Glomerular visceral epithelial cell (primary cell): ENCODE measurements at regions not wholly inside any gene's neighbourhood (a gene's known extent, or its start where the extent isn't known, plus 50 kb on each side); places are given as distances from the start of the nearest gene placed in this dataset.
"Not testable (repeated sequence)": the region's sequence is repeated elsewhere in the genome, so short reads cannot be mapped to it uniquely, and the experiment has no call there.

Experiments
- DNase-seq: peaks from one replicate; pipeline ENCODE4 v3.0.0-alpha.2; 2016; ENCODE audit errors: extremely low spot score

GRCh38 chr4:28788929-28789490 is 1928.4 kb downstream of the STIM2 start:
- no peak for DNase-seq

DNA sequence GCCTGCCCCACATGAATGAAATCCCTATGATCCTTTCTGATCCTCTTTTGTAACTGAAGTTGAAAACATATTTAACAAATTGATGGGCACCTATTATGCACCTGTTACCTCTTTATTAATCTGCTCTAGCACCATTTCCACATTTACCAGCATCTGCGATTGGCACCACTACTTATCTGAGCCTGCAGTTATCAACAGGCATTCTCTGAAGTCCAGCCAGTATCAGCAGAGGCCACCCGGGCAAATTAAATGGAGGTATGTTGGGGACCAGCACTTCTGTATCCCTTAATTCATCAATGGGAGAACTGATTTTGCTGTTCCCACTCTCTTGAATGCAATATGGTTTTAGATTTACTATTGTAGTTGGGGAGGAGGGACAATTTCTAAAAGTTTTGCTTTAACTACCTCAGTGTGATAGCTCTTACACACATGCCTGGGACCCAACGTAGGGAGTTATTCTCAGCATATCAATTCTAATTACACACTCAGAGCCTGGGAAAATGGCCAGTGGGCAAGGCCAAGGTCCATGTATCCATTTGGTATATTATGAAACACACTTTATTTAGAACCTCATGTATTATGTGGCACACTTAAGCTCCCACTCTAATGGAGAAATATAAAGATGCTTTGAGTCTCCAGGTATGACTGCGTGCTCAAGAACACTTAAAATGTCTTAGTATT is 1927.1 kb upstream of the PCDH7 start:
- DNase-seq = no peak

DNA sequence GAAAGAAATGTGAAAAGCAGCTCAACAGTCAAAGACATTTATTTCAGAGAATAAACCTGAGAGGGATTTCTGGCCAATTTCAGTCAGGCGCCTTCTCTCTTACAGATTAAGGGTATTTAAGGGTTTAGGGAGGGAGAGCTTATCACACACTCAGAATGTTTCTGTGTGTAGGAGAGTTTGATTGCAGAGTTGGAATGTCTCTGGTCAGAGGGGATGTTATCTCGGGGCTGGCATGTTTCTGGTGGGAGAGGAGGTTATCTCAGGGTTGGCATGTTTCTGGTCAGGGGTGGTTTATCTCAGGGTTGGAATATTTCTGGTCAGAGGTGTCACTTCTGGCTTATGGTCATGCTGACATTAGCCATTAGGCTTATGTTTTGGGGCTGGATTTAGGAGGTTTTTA is 1920.5 kb upstream of the PCDH7 start:
- DNase-seq = no peak

DNA sequence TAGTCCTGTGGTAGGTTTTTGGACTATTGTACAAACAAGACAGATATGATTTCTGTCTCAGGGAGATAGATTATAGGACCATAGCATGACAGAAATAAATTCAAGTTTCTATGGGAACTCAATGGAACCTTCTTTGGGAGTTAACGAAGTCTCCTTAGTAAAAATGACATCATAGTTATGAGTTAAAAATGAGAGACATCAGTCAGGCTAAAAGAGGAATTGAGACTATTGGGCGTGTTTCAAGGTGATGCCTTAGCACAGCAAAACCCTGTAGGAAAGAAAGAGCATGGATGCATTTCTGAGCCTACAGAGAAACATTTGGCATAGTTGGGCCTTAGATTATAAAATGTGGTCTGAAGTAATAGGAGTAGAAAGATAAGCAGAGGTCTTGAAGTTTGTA is 1909.1 kb upstream of the PCDH7 start:
- DNase-seq = no peak

DNA sequence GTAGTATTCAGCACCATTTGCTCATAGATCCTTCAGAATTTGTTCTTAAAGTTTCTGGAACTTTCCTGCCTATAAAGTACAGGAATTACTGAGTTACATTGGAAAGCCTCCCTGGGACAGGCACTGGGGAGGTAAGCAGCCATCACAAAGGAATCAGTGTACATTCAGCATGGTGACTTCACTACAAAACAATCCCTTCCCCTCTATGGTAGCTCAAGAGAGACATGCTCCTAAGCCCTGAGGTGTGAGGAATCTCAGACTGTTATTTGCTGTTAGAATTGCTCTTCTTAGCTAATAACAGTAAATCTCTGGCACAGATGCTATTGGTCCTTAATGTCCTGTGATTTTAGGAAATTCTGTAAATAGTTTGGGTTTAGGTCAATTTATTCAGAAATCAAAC is 1898.0 kb upstream of the PCDH7 start:
- no peak for DNase-seq

DNA sequence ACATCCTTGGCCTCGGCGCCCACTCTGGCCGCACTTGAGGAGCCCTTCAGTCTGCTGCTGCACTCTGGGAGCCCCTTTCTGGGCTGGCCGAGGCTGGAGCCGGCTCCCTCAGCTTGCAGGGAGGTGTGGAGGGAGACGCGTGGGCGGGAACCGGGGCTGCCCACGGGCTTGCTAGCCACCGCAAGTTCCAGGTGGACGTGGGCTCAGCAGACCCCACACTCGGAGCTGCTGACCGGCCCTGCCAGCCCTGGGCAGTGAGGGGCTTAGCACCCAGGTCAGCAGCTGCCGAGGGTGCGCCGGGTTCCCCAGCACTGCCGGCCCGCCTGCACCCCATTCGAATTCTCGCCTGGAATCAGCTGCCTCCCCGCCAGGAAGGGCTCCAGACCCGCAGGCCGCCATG is 1892.3 kb upstream of the PCDH7 start:
- no peak for DNase-seq

DNA sequence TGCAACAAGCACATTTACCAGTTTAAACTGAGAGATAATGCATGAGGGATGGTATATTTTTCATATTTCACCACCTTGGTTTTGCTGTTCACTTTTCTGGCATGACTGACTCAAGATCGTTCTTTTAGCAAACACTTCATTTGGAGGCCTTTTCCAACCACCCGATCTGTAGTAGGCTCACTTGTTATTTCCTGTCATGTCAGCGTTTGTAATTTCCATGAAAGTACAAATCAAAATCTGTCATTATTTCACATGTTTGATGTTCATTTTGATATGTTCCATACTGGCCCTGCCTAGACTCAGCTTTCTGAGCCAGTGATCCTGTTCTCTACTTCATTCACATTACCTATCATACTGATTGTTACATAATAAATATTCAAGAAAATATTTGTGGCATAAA is 1888.3 kb upstream of the PCDH7 start:
- no peak for DNase-seq

DNA sequence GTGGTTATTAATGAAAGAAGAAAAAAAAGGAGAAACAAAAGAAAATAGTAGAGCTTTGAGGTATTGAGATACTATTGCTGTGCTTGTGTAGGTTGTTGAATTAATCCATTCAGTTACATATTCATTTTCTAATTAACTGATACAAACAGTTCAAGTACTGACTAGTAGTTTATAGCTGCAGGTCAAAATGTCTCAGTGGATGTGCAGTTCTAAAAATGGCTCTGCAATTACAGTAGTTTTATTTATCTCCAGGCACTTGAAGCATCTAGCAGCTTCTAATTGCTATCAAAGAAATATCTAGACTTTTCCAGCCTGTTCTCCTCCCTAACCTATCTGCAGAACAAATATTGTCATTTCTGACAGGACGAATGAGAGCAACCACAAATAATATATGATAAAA is 1887.7 kb upstream of the PCDH7 start:
- DNase-seq = no peak

GRCh38 chr4:28834120-28834519 is 1886.0 kb upstream of the PCDH7 start:
- no peak for DNase-seq

GRCh38 chr4:28835501-28835900 is 1884.7 kb upstream of the PCDH7 start:
- no peak for DNase-seq

DNA sequence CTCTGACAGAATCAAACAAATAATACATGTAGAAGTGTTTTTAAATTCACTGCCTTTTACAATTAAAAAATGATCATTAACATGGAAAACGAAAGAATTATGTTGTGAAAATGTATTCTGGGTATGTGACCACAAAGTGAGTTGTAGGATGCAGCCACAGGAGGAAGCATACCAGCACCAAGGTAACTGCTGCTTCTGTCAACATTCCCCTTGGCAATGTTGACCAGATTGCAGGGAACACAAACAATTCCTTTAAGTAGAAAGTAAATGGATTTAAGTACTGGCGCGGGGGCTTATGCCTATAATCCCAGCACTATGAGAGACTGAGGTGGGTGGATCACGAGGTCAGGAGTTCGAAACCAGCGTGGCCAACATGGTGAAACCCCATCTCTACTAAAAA is 1877.9 kb upstream of the PCDH7 start:
- no peak for DNase-seq

DNA sequence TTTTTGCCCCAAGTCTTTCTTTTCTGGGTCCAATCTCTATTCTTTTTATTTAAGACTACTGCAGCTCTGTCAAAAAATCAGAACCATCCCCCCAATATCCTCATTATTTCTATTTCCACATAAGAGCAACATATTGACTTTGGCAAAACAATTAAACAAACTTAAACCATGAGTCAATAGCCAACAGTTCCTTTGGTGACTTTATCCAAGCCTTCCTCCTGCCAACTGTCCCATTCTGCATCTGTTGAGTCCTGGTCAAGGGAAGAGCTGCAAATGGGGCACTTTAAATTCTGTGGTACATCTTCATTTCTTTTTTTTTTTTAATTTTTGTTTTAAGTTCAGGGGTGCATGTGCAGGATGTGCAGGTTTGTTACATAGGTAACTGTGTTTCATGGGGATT is 1875.0 kb upstream of the PCDH7 start:
- no peak for DNase-seq

DNA sequence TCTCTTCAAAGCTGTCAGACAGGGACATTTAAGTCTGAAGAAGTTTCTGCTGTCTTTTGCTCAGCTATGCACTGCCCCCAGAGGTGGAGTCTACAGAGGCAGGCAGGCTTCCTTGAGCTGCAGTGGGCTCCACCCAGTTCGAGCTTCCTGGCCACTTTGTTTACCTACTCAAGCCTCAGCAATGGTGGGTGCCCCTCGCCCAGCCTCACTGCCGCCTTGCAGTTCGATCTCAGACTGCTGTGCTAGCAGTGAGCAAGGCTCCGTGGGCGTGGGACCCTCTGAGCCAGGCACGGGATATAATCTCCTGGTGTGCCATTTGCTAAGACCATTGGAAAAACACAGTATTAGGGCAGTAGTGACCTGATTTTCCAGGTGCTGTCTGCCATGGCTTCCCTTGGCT is 1863.1 kb upstream of the PCDH7 start:
- DNase-seq = not testable (repeated sequence)

- no peak for DNase-seq
Measured at GRCh38 chr4:28868841-28869240, 1851.3 kb upstream of the PCDH7 start.

- DNase-seq = no peak
Measured at GRCh38 chr4:28879178-28879577, 1841.0 kb upstream of the PCDH7 start.

DNA sequence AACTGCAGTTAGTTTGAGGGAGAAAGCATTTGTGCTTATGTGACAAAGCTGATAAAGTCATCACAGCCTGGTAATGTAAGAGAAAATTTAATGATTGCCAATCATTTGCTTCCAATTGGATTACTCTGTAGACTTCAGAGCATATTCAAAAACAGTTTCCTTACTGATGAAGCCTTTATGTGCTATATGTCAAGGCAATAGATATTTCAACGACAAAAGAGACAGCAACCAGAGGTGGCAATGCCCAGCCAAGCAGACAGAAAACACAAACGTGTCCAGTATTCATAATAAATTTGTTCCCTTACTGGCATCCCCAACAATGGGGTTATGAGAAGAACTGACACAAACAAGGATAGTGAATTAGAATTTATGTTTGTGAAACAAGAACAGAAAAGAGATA is 1840.3 kb upstream of the PCDH7 start:
- no peak for DNase-seq

DNA sequence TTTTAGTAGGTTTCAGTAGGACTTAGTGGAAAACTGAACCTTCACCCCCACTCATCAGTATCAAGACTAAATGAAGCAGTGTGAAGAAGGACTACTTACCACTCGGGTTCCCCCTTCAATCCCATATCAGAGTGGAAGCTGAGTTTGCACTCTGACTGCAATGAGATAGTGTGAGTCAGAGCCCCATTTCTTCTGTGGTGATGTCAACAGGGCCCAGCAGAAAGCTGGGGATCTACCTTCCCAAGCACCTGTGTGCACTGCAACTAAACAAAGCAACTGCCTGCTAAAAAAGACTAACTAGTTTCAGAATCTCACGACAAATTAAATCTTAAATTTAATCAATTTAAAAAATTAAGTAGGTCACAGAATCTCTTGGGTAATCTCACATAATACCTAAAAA is 1837.0 kb upstream of the PCDH7 start:
- no peak for DNase-seq

- no peak for DNase-seq
Measured at GRCh38 chr4:28886934-28887333, 1833.2 kb upstream of the PCDH7 start.

DNA sequence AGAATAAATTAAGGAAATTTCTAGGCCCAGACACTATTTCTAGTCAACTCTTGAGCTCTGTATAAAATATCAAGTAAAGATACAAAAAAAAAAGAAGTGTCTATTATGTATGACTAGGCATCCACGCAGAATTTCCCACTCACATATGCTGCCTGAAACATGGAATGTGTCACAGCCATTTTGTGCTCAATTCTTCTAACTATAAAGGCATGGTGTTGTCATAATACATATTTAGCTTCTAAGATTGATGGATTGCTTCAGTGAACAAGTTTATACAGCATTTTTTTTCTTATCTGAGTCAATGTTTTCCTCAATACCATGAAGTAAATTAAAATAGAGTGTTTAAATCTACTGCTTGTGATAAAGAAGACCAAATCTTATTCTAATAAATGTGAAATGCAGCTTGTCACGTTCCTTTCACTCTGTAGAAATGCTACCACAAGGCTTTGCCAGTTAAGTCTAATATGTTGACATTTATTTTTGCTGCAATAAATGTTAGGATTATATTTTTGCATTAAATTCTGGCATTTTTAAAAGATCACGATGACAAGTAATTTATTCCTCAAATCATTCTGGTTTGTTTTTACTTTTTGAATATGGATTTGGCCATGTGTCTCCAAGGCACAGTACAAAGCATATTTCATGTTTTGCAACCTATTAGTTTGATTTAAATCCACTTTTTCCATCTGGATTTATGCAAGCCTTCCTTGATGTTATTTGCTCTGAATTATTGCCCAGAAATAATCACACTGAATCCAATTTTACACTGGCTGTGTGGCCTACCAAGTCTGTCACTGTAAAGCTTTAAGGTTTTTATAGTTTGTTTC is 1829.0 kb upstream of the PCDH7 start:
- no peak for DNase-seq

DNA sequence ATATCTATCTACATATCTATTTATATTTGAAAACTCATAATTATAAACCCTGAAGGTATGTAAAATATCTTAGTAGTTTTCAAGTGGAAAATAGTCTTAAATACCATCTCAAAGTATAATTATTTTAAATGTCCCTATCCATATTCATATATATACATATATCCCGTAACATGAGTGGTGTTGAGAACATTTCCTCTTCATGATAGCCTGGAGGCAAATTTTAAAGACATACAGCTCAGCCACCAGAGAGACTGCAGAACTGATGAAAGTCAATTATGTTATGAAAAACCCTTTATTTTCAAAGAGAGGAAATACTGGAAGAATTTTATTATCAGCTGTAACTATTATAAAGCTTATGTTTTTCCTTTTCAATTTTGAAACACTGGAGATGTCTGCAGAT is 1806.7 kb upstream of the PCDH7 start:
- no peak for DNase-seq

DNA sequence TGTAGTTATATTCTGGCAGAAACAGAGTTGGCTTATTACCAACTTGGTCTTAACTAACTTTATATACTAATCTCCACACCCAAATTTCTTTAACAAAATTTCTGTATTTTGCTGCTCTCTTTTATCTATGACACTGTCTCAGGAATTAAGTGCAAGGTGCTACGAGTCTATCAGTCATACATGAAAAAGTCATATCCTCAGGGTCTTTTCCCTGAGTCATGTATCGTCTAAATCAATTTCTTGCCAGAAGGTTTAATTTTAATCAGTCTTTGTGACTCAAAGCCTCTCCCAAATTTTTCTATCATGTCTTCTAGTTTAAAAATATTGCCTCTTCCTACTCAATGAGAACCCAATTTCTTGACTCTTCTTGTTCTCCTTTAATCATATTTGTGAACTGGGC is 1803.6 kb upstream of the PCDH7 start:
- DNase-seq = no peak

- no peak for DNase-seq
Measured at GRCh38 chr4:28918871-28919270, 1801.3 kb upstream of the PCDH7 start.

DNA sequence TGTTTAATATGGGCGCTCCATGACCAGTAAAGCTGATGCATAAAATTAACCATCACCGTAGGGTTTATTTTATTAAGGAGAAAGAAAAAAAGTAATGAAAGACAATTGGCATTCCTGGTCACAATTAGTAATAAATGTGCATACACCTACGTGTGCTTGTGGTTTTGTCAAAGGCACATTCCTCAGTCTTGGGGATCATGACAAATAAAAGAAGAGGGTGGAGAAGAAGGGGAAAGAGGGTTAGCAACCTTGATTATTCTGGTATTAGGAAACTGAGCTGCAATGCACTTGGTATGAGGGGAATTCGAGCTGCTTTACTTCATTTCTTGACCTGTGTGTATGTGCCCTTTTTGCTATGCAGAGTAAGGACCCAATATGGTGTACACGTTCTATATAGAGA is 1798.3 kb upstream of the PCDH7 start:
- no peak for DNase-seq
